Activated CD4-positive, alpha-beta T cell treated with anti-CD3 and anti-CD28 coated beads for 48 hours (primary cell): ENCODE measurements at regions not wholly inside any gene's neighbourhood (a gene's known extent, or its start where the extent isn't known, plus 50 kb on each side); places are given as distances from the start of the nearest gene placed in this dataset.
"Not testable (repeated sequence)": the region's sequence is repeated elsewhere in the genome, so short reads cannot be mapped to it uniquely, and the experiment has no call there.

Experiments
- DNase-seq: peaks from one replicate; pipeline ENCODE4 v3.0.0-alpha.2; 2020

GRCh38 chr1:104182251-104182650, 432.6 kb downstream of the AMY1C start:
- DNase-seq: no peak

- DNase-seq: no peak
These were observed 439.5 kb downstream of the AMY1C start for GRCh38 chr1:104189207-104189606.

GRCh38 chr1:104190821-104191220, 441.1 kb downstream of the AMY1C start:
- no peak for DNase-seq

GRCh38 chr1:104195395-104195794, 445.7 kb downstream of the AMY1C start:
- DNase-seq: no peak

GRCh38 chr1:104196136-104196535, 446.4 kb downstream of the AMY1C start:
- no peak for DNase-seq

- no peak for DNase-seq
These were observed 447.8 kb downstream of the AMY1C start for GRCh38 chr1:104197516-104197915.

GRCh38 chr1:104212239-104212638, 462.5 kb downstream of the AMY1C start:
- no peak for DNase-seq

- DNase-seq: not testable (repeated sequence)
These were observed 467.8 kb downstream of the AMY1C start for GRCh38 chr1:104217395-104217986.

GRCh38 chr1:104229860-104230259, 480.2 kb downstream of the AMY1C start:
- DNase-seq: no peak

GRCh38 chr1:104231676-104232075, 482.0 kb downstream of the AMY1C start:
- no peak for DNase-seq

- no peak for DNase-seq
These were observed 485.4 kb downstream of the AMY1C start for GRCh38 chr1:104235141-104235540.

GRCh38 chr1:104238991-104239390, 489.3 kb downstream of the AMY1C start:
- DNase-seq: no peak

GRCh38 chr1:104248385-104248784, 498.7 kb downstream of the AMY1C start:
- no peak for DNase-seq

- no peak for DNase-seq
These were observed 509.8 kb downstream of the AMY1C start for GRCh38 chr1:104259481-104259880.

- DNase-seq: not testable (repeated sequence)
These were observed 513.4 kb downstream of the AMY1C start for GRCh38 chr1:104263110-104263509.

GRCh38 chr1:104264521-104264920, 514.8 kb downstream of the AMY1C start:
- DNase-seq: no peak

GRCh38 chr1:104265163-104265562, 515.5 kb downstream of the AMY1C start:
- DNase-seq: no peak

GRCh38 chr1:104266612-104267011, 516.9 kb downstream of the AMY1C start:
- no peak for DNase-seq

- DNase-seq: not testable (repeated sequence)
These were observed 538.6 kb downstream of the AMY1C start for GRCh38 chr1:104288322-104288721.

GRCh38 chr1:104291156-104291555, 541.5 kb downstream of the AMY1C start:
- no peak for DNase-seq

- DNase-seq: no peak
These were observed 544.6 kb downstream of the AMY1C start for GRCh38 chr1:104294259-104294658.

- DNase-seq: no peak
These were observed 545.8 kb downstream of the AMY1C start for GRCh38 chr1:104295511-104295910.

- no peak for DNase-seq
These were observed 560.0 kb downstream of the AMY1C start for GRCh38 chr1:104309673-104310072.

GRCh38 chr1:104315823-104316222, 566.1 kb downstream of the AMY1C start:
- no peak for DNase-seq

- DNase-seq: no peak
These were observed 572.4 kb downstream of the AMY1C start for GRCh38 chr1:104322131-104322530.

GRCh38 chr1:104329278-104329677, 579.6 kb downstream of the AMY1C start:
- no peak for DNase-seq
